Panc1 (cell line): ENCODE measurements at regions not wholly inside any gene's neighbourhood (a gene's known extent, or its start where the extent isn't known, plus 50 kb on each side); places are given as distances from the start of the nearest gene placed in this dataset.

ENCODE experiments used
- ATAC-seq: fragments of 200-7000 bp; cut with Tn5 transposase; 2 replicates; pipeline ENCODE4 v1.9.1; 2020; ENCODE audit warnings: mild to moderate bottlenecking, moderate library complexity
- BruUV-seq: library from RNA; stranded (reverse); fragments of 400-500 nt; replicated peaks from 2 replicates; lab custom pipeline; 2021; lab: Mats Ljungman, UMichigan
- CTCF ChIA-PET: fragments of 300-600 bp; sonication (Branson Sonifier 250); formaldehyde crosslinking; loops from one replicate; lab custom pipeline; 2022; ENCODE audit warnings: antibody characterized with exemption; lab: Charles Lee
- POLR2A ChIA-PET: fragments of 300-600 bp; sonication (Branson Sonifier 250); formaldehyde crosslinking; loops from one replicate; lab custom pipeline; 2022; ENCODE audit warnings: antibody characterized with exemption; lab: Charles Lee
- DNase-seq: peaks from one replicate; pipeline ENCODE4 v3.0.0-alpha.2; 2010; ENCODE audit warnings: low read depth, low spot score
- H3K27ac ChIP-seq: 2 replicates; pipeline ENCODE4 v1.5.1; 2011; ENCODE audit warnings: mild to moderate bottlenecking, low read length, inconsistent platforms
- H3K27me3 ChIP-seq: fragments of 200-500 bp; sonication (Bioruptor generic); 2 replicates; pipeline ENCODE4 v1.6.0; 2014; ENCODE audit warnings: low read length, inconsistent platforms; ENCODE audit not compliant: control insufficient read depth, insufficient read depth
- H3K36me3 ChIP-seq: fragments of 200-500 bp; sonication (Bioruptor generic); 2 replicates; pipeline ENCODE4 v1.5.1; 2014; ENCODE audit warnings: inconsistent platforms, mild to moderate bottlenecking, low read length, moderate library complexity; ENCODE audit not compliant: control insufficient read depth, insufficient read depth
- H3K4me1 ChIP-seq: 2 replicates; pipeline ENCODE4 v1.5.1; 2011; ENCODE audit warnings: inconsistent platforms, mild to moderate bottlenecking, low read length, moderate library complexity; ENCODE audit not compliant: control insufficient read depth, insufficient read depth
- H3K4me3 ChIP-seq, 2 experiments: 2 replicates each; pipeline ENCODE4 v1.5.1; 2011 to 2012; ENCODE audit warnings: low read depth in 2 of 2, low read length in 2 of 2, mild to moderate bottlenecking in 2 of 2, inconsistent platforms in 1 of 2, moderate library complexity in 1 of 2
- H3K9me3 ChIP-seq: fragments of 200-500 bp; sonication (Bioruptor generic); 2 replicates; pipeline ENCODE4 v1.5.1; 2014; ENCODE audit warnings: low read depth, mild to moderate bottlenecking, inconsistent platforms, low read length, moderate library complexity; ENCODE audit not compliant: control insufficient read depth, insufficient read depth
- POLR2AphosphoS5 ChIP-seq: IDR thresholded peaks from 2 replicates; pipeline ENCODE4 v1.6.1; 2012; ENCODE audit warnings: mild to moderate bottlenecking, low read depth, low read length, moderate library complexity
- REST ChIP-seq, 2 experiments: IDR thresholded peaks; 2 replicates each; pipeline ENCODE4 v1.6.1; 2011 to 2012; ENCODE audit warnings: low read depth in 2 of 2, control low read depth in 1 of 2, low read length in 1 of 2, mild to moderate bottlenecking in 1 of 2, moderate library complexity in 1 of 2; ENCODE audit not compliant: insufficient read depth in 1 of 2
- SIN3A ChIP-seq: IDR thresholded peaks from 2 replicates; pipeline ENCODE4 v1.6.1; 2012; ENCODE audit warnings: low read depth, mild to moderate bottlenecking, low read length, moderate library complexity, borderline replicate concordance; ENCODE audit not compliant: insufficient read depth
- TCF7L2 ChIP-seq: IDR thresholded peaks from 2 replicates; pipeline ENCODE4 v1.6.1; 2011; ENCODE audit warnings: mild to moderate bottlenecking, low read depth, low read length, inconsistent platforms
- in situ Hi-C: cut with HindIII; loops from 2 replicates; pipeline ENCODE4 v1.10.0; 2016; ENCODE audit warnings: low sequenced_read_pairs, low pct_unique_long_range_greater_than_20kb
- intact Hi-C: fragments of 100-400 bp; cut with micrococcal nuclease; formaldehyde crosslinking; loops from one replicate; pipeline ENCODE4 v1.10.0; 2022; ENCODE audit not compliant: unreplicated experiment
- TF ChIP-seq, protein P1 (sequence below): fragments of 450-650 bp; IDR thresholded peaks from 2 replicates; pipeline ENCODE4 v1.5.1; 2017; ENCODE audit warnings: mild to moderate bottlenecking

- no peak overlapping the region for H3K4me3 ChIP-seq
- ATAC-seq, result no peak
- no peaks in the 10 kb centered on the region for H3K4me1 ChIP-seq
- in situ Hi-C loops, result no loop called here
- no peak for DNase-seq
- ChIA-PET CTCF (no interaction called here), POLR2A (no interaction called here)
- TF ChIP-seq POLR2AphosphoS5 (no peak), SIN3A (no peak), TCF7L2 (no peak), REST (IDR thresholded peaks at IDR 0.05; ENCODE audit: insufficient read depth in 1 of 2, low read depth in 2 of 2, low read length in 1 of 2) (no peak)
- TF ChIP-seq, protein P1, sequence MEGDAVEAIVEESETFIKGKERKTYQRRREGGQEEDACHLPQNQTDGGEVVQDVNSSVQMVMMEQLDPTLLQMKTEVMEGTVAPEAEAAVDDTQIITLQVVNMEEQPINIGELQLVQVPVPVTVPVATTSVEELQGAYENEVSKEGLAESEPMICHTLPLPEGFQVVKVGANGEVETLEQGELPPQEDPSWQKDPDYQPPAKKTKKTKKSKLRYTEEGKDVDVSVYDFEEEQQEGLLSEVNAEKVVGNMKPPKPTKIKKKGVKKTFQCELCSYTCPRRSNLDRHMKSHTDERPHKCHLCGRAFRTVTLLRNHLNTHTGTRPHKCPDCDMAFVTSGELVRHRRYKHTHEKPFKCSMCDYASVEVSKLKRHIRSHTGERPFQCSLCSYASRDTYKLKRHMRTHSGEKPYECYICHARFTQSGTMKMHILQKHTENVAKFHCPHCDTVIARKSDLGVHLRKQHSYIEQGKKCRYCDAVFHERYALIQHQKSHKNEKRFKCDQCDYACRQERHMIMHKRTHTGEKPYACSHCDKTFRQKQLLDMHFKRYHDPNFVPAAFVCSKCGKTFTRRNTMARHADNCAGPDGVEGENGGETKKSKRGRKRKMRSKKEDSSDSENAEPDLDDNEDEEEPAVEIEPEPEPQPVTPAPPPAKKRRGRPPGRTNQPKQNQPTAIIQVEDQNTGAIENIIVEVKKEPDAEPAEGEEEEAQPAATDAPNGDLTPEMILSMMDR, result no peak
- no peaks in the 10 kb centered on the region for H3K36me3 ChIP-seq
- H3K9me3 ChIP-seq, result no peaks in the 10 kb centered on the region
- H3K27ac ChIP-seq, result no peak overlapping the region
- intact Hi-C loops, result no loop called here
- no TSS peak for BruUV-seq
- no peaks in the 10 kb centered on the region for H3K27me3 ChIP-seq
These were observed 352.9 kb downstream of the CYRIA start for GRCh38 chr2:16312771-16313170.

DNA sequence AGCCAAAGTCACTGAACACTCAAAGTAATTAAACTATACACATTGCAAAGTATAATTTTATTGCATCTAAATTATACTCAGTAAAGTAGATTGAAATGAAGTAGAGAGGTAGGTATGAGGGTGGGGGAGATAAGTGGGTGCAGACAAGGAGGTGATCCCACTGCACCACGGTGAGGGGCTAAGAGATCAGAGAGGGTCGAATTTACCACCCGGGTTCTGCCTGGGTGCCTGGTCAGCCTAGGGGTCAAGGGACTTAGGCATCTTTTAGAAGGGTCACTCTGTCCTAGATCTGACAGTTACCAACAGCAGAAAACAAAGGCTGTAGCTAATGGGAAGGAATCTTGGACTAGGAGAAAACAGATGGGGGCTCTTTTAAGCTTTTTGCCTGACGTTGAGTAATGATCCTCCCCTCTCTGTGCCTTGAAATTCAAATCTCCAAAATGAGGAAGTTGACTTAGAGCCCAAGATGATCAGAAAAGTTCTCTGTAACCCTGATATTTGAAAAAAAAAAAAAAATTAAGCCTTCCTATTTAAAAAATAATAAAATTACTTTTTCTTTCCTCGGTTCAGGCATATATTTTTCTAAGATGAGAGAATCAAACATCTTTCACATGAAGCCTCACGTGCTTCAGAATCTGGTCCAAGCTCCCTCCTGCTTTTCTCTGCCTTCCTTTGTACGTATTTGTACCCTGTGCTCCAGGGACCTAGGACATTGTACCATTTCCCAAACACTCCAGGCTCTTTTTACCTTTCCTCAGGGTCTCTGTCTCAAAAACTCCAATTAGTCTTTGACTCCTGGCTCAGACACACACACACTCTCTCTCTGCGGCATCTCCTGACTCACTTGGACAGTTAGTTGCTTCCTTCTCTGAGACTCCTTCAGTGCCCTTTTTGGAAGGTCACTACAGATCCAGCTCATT lies 353.9 kb downstream of the CYRIA start:
- BruUV-seq, result no TSS peak
- Histone ChIP-seq H3K36me3 (no peaks in the 10 kb centered on the region), H3K4me3 (no peak overlapping the region), H3K27me3 (no peaks in the 10 kb centered on the region), H3K4me1 (no peaks in the 10 kb centered on the region), H3K27ac (no peak overlapping the region), H3K9me3 (no peaks in the 10 kb centered on the region)
- ChIA-PET CTCF (no interaction called here), POLR2A (no interaction called here)
- TF ChIP-seq SIN3A, result no peak
- no peak for TF ChIP-seq TCF7L2
- no peak for TF ChIP-seq REST (IDR thresholded peaks at IDR 0.05; ENCODE audit: insufficient read depth in 1 of 2, low read depth in 2 of 2, low read length in 1 of 2)
- TF ChIP-seq POLR2AphosphoS5, result no peak
- TF ChIP-seq, protein P1, result no peak
- DNase-seq (no peak), ATAC-seq (no peak)
- intact Hi-C loops (no loop called here), in situ Hi-C loops (no loop called here)
